ENCODE measurements at regions not wholly inside any gene's neighbourhood (a gene's known extent, or its start where the extent isn't known, plus 50 kb on each side); places are given as distances from the start of the nearest gene placed in this dataset.

GRCh38 chr3:82261013-82261412 is 499.6 kb upstream of the GBE1 start:
- no peak for TF ChIP-seq CTCF (IDR thresholded peaks at IDR 0.05)
- TF ChIP-seq POLR2A (IDR thresholded peaks at IDR 0.05): no peak

Measured in Peyer's patch (tissue), 4 donors.